NCI-H1694 (cell line): ENCODE measurements at regions not wholly inside any gene's neighbourhood (a gene's known extent, or its start where the extent isn't known, plus 50 kb on each side); places are given as distances from the start of the nearest gene placed in this dataset.
"Not testable (repeated sequence)": the region's sequence is repeated elsewhere in the genome, so short reads cannot be mapped to it uniquely, and the experiment has no call there.

ENCODE experiments used
- DNase-seq: peaks from one replicate; lab custom pipeline; 2025; lab: John Stamatoyannopoulos, UW

DNA sequence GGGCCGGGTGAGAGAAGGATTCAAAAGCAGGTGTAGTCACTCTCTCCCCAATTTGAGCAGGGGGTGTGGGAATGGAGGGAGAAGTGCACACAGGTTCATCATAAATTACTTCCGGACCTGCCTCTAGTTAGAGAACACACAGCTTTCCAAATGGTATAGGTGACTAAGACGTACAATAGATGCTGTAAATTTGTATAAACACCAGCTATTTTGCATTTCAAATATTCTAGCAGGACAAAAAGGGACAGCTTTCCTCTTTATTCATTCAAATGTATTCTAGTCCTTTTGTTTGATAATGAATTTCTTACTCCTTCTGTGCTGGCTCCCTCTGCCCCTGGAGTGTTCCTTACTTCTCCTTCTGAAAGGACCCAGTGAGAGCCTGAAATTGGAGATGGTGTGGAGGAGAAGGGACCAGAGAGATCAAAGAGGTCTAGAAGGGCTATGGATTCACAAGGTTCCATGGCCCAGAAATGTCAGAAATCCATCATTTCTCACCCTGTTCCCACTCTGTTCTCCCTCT lies 53.2 kb upstream of the SH3BP4 start:
- no peak for DNase-seq

DNA sequence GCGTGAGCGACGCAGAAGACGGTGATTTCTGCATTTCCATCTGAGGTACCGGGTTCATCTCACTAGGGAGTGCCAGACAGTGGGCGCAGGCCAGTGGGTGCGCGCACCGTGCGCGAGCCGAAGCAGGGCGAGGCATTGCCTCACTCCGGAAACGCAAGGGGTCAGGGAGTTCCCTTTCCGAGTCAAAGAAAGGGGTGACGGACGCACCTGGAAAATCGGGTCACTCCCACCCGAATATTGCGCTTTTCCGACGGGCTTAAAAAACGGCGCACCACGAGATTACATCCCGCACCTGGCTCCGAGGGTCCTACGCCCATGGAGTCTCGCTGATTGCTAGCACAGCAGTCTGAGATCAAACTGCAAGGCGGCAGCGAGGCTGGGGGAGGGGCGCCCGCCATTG lies 63.4 kb upstream of the SH3BP4 start:
- DNase-seq, result not testable (repeated sequence)

DNA sequence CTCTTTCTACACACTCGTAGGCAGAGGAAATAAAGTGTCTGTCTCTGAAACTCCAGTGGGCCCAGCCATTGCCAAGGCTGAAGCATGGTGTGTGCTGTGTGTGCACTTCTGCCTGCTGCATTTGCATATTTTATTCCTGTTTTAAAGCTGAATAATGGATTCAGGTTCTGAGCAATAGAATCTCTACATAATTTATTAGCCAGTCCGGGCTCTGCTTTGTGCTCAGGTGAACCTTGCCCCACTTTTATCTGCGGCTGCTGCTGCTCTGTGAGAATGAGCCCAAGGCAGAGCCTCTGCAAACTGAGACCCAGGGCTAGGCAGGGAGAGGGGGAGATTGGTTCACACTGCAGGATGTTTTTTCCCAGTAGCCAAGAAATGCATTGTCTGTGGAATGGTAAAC lies 64.6 kb upstream of the SH3BP4 start:
- no peak for DNase-seq

DNA sequence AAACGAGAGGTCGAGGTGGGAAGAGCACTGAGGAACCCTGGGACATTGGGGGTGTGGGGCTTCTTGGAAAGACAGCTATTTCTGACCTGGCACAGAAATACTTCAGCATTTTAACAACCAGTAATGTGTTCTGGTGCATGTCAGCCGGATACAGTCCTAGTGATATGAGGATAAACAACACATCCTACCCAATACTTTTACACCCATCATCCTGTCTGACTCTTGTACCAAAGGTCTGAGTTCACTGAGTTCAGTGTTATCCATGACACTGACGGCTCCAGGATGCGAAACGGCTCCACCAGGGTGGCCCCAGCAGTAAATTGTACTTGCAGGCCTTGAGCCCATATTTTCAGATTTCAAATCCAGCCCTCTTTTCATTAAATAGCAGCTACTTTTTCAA lies 65.9 kb upstream of the SH3BP4 start:
- no peak for DNase-seq

DNA sequence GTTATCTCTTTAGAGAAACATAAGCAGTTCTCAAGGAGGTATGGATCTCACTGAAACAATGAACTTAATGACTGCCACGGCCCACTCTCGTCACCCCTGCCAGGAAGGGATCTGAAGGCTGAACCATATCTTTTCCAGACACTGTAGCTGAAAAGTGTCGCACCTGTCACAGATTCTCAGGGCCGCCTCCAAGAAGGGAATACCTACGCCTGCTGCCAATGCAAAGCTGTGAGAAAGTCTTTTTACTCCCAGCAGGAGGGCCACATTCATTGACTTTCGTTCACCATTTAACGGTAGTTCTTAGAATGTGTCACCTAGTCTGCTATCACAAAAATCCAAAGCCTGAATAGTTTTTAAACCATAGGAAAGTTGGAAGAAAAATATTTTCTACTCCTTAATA lies 66.7 kb upstream of the SH3BP4 start:
- no peak for DNase-seq

DNA sequence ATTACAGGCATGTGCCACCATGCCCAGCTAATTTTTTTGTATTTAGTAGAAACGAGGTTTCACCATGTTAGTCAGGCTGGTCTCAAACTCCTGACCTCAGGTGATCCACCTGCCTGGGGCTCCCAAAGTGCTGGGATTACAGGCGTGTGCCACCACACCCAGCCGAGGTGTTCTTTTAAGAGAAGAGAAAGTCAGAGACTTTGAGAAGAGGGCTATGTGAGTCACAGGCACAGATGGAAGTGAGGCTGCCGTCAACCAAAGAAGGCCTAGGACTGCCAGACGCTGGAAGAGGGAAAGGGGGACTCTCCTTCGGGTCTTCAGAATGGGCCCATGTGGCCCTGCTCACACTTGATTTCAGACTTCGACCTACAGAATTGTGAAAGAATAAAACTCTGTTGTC lies 67.2 kb upstream of the SH3BP4 start:
- no peak for DNase-seq

DNA sequence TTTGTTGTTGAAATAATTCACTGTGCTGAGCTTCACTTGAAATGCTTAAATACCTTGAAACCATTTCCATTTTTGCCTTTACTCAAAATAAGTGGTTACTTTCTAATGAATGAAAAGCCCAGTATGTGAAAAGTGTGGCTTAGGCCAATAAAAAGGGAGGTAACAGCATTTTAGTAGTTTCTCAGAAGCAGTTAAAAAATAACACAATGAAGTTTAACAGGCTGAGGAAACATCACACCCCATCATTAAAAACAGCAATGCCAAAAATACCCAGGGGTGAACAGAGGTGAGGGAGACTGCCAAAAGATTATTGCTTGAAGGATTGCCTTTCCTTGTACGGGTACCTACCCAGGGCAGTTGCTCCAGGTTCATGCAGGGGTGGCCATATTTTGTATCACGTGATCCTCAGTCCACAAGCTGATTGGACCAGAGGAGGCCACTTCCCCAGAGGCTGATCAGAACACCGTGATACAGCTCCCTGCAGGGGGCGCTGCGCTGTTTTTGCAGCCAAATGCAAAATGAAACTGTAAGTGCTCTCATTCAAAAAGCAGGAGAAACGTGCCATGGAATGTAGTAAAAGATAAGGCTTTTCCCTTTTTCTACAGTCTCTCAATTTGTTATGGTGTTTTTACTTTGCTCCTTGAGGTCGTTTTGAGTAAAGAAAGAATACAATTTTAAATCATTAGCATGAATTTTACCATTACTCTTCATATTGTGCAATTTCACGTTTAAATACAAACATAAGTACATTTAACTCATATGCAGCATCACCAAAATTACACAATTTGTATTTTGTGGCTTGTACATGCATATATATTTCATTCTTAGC lies 70.2 kb upstream of the SH3BP4 start:
- peak; percentile 27 for DNase-seq

DNA sequence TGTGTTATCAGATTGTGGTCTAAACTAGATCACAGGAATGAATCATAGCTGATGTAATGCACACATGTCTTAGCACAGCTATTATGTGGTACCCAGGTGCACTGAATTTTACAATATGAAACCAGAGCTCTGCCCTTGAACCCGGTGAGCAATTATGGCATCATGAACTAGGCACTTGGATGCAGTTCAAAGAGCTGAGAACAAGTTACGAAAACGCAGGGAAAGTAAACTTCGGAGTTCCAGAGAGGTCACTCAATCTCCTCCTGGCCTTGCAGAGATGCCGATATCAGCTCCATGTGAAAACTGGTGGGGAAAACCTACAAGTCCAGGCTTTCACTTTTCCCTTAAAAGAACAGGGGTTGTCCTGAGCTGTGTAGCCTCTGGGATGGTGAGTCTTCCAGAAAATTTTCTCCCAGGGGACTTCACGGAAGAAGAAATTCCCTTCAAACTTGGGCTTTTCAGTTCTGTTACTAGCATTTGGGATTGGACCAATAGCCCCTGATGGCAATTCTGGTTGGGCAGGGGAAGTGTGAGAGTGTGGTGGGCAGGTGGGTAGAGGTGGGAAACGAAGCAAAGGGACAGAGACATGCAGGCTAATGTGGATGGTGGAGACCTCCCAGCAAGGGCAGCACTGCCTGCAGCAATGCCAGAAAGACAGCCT lies 71.1 kb upstream of the SH3BP4 start:
- DNase-seq, result no peak

DNA sequence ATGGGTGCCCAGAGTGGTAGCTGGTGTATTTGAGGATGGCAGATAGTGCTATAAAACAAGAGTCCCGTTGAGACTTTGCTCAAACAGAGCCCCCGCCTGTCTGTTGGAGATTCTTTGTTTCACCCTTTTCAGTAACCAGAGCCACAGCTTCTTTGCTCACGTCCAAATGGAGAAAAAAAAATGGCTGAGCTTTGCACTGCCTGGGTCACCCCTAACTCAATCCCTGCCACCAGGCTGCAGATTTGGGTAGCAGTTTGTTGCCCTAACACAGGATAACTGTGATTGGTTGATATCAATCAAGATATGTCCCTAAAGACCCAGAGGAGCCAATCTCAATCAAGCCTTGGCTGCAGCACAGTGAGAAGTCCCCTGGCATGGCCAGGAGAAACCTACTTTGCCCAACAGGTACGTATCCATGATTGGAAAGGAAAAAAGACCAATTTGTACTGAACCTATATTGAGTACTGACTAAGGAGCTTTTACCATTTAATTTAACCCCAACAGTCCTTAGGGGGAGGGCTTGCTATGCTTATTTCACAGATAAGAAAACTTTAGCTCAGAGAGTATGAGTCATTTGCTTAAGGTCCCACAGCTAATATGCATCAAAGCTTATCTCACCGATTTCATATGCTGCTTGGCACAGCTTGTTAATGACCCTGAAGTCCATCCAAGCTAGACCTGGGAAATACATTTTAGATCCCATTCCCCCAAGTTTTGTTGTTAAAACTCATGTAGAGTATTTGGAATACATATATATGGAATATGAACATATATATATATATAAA lies 72.0 kb upstream of the SH3BP4 start:
- DNase-seq, result no peak

DNA sequence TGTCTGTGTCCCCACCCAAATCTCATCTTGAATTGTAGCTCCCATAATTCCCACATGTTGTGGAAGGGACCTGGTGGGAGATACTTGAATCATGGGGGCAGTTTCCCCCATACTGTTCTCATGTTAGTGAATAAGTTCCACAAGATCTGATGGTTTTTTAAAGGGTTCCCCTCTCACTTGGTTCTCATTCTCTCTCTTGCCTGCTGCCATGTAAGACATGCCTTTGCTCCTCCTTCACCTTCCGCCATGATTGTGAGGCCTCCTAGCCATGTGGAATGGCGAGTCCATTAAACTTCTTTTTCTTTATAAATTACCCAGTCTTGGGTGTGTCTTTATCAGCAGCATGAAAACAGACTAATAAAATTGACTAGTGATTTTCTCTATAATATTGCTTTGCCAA lies 75.2 kb upstream of the SH3BP4 start:
- not testable (repeated sequence) for DNase-seq

DNA sequence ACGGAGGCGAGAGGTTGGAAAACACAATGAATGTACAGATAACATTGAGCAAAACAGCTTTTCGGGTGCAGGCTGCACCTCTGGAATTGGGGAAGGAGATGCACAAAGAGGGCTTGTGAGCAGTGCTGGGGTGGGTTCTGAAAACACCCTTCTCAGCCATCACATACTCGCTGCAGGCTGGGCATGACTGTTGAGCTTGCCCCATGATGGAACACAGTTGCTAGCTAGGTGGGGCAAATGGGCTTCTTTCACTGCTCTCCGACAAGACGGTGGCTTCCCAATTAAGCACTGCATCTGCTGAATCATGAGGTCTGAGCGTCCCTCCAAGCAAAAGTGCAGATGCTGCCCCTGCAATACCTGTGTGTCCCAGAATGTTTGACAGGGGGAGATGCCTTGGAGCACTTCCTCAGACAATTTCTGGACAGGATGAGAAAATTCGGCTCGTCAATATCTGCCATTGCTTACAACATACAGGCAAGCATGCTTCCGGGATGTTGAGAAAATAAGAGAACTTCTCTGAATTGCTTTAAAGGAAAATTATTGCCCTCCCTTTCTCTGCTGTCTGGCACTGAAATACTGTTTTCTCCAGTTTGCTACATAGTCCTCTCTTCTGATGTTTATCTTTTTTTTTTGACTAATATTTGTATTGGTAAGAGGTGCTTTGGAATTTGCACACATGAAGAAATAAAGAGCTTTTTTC lies 77.3 kb upstream of the SH3BP4 start:
- no peak for DNase-seq

DNA sequence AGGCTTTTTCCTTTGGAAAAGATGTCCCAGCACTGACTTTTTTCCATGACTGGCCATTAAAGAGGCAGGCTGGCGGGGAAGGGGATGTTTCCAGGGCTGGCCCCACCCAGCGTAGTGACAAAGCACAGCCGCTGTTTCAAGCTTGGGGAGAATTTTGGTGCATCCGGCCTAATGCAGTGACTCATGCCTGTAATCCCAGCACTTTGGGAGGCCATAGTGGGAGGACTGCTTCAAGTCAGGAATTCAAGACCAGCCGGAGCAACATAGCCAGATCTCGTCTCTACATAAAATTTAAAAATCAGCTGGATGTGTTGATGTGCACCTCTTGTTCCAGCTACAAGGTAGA lies 78.0 kb upstream of the SH3BP4 start:
- DNase-seq, result no peak

DNA sequence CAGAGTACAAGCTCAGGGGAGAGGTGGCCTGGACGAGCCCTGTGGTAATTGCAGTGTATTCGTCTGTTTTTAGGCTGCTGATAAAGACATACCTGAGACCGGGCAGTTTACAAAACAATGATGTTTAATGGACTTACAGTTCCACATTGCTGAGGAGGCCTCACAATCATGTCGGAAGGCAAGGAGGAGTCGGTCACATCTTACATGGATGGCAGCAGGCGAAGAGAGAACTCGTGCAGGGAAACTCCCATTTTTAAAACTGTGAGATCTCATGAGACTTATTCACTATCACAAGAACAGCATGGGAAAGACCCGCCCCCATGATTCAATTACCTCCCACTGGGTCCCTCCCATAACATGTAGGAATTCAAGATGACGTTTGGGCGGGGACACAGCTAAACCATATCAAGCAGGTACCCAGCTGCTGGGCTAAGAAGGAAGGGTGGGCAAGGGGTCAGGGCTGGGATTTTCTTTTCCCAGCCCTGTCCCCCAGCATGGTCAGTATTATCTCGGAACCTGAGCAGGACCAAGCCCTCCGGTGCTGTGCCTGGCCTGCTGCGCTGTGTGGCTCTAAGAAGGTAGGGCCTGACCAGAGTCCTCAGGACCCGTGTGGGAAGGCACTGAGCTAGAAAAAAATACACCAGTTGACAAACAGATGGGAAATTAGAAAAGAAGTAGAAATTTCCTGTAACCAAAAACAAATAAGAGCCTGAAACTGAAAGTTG lies 78.6 kb upstream of the SH3BP4 start:
- DNase-seq, result no peak

DNA sequence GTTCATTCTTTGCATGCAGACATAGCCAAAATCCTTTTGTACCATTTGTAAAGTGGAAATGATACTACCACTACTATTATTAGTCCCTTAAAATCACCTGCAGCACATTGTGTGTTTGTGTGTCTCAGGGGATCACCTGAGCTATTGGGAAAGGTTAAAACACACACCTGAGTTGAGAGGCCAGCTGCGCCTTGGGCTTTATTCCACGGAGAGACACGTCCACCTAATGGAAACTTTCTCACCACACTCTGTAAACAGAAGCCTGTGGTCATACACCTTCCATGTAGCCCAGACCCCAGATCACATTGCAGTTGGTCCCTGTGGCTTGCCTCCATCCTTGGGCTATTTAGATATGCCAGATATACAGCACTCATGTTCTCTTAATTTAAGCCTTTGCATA lies 81.8 kb upstream of the SH3BP4 start:
- no peak for DNase-seq

DNA sequence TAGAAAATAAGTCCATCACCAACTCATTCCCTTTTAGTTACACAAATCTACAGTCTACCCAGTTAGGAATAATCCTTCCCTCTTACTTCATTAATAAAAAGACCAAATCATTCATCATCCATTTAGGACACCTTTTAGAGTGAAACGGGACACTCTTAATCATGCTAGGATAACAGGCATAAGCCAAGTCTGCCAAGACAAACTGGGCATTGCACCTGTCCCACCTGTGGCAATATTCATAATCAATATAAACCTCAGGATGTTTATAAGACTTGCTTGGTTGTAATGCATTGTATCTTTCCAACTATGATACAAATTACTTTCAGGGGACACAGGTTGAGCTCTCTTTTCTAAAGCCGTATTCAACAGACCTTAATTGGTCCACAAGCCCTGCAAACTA lies 82.7 kb upstream of the SH3BP4 start:
- no peak for DNase-seq

DNA sequence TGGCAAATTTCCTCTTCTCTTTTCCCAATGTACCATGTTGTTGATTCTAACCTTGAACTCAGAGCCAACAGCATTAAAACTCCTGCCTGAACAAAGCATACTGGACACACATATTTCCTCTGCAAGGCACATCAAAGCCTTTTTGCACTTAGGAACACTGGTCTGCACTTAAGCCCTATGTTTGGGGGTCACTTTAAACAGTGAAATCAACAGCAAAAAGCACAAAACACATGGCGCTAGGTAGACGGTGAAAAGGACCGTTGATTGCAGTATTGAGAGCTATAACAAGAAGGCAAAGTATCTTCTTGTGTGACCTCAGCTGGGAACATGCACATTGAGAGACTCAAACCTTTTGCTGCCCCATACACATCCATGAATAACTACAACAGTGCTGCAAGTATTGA lies 83.9 kb upstream of the SH3BP4 start:
- no peak for DNase-seq

DNA sequence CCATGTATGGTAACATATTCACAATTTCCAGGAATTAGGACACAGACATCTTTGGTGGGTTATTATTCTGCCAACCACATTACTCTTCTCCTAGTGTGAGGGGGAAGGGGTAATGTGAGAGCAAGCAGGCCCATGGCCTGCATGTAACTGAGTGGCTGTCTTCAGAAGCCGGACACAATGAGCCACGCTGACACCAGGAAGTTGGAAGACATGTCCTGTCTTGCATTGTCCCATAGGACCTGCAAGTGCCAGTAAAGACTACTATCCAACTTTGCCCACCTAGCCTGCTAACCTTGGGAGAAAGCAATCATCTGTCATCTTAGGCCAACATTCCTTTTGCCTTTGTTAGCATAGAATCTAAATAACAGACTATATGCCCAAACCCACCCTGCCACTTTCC lies 86.2 kb upstream of the SH3BP4 start:
- no peak for DNase-seq

DNA sequence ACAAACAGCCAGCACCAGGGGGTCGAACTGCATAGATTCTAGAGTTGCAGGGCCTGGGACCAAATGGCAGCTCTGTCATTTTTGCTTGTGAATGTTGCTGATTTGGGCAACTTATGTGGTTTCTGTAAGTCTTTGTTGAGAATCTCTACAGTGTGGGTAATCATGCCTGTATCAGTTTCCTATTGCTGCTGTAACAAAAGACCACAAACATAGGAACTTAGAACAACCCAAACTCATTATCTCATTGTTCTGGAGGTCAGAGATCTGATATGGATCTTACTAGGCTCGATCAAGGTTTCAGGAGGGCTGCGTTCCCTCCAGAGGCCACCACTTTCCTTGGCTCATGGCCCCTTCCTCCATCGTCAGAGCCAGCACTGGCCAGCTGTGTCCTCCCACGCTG lies 86.8 kb upstream of the SH3BP4 start:
- no peak for DNase-seq

DNA sequence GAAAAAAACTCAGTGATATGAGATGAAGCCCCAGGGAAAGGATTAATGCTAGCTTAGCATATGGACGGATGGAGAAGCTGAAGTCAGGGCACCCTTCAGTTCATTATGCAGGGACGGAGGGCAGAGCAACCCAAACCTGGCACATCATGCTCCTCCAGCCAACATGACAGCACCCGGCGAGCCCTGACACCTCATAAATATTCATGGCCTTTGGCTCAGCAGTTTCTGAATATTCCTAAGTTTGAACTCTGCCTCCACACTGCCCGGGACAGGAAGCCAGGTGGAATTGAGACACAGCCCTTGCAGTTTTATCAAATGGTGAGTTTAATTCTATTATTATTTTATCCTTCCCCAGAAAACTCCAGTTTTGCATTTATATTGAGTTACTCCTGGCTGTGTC lies 87.3 kb upstream of the SH3BP4 start:
- DNase-seq, result no peak

DNA sequence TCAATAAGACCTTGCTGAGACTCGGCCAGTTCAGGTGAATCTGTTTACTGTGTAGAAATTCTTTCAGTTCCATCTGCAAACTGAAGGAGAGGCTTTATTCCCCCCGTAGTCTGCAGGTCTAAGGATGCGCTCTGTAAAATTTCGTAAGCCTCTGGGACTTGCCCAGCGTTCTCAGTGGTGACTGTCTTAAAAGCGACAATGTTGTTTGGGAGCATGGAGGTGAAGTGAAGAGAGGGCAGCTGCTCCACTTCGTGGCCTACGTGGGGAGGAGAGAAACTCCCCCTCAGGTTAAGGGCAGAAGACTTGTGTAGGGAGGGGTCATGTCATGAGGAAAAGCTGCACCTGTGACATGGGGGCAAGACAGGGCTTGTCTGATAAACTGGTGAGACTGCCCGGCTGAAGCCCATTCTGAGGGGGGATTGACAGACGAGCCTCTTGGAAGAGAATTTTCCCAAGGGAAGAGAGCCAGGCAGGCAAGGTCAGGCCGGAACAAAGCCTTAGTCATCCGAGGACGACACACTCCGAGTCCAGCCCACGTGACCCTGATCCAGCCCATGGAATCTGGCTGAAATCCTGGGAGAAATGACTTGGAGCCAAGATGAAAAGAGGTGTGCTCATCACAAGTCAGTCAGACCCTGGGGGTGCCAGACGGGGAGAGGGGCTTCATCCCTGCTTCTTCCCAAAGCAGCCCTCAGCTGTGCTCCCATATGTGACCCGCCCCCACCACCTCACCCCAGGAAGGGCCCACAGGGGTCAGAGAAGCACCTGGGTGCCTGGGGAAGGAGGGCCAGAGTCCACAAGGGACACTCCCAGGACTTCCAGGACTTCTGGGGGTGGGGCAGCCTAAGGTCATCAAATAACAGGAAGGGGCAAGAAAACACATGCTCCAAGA lies 88.5 kb upstream of the SH3BP4 start:
- DNase-seq, result no peak
